ENCODE measurements at regions not wholly inside any gene's neighbourhood (a gene's known extent, or its start where the extent isn't known, plus 50 kb on each side); places are given as distances from the start of the nearest gene placed in this dataset.
"Not testable (repeated sequence)": the region's sequence is repeated elsewhere in the genome, so short reads cannot be mapped to it uniquely, and the experiment has no call there.

DNA sequence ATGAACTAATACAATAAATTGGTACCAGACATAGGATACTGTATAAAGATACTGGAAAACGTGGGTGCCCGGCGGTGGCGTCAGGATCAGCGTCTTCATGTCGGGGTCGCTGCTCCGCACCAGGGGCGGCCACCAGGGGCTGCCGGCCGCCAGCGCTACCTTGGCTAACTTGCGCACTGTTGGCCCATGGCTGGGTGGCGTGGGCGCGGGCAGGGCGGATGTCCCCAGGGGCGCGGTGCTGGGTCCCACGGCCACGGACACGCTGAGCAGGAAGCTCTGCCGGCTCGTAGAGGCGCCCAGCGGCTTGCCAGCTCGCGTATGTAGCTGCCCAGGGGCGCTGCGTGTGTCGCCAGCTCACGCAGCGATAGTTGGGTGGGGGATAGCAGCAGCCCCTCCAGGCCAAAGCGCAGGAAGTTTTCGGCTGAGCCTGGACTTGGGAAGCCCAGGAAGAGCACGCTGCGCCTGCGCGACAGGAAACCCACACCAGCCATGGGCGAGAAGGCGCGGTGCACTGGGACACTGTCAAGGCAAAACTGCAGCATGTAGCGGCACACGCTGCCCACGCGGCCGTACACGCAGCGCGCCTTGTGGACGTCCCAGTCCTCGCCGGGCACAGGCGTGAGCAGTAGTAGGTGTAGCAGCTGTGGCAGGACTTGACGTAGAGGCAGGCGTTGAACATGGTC lies 299.9 kb downstream of the CCDC74A start:
- H3K27me3 Mint-ChIP-seq (ENCODE audit: low read depth), result no peaks in the 10 kb centered on the region
- peaks cover 6% of the 10 kb centered on the region for H3K9me3 Mint-ChIP-seq
- H3K4me3 Mint-ChIP-seq, result no peak overlapping the region
- H3K27ac Mint-ChIP-seq, result no peak overlapping the region
- TF ChIP-seq, protein P1, sequence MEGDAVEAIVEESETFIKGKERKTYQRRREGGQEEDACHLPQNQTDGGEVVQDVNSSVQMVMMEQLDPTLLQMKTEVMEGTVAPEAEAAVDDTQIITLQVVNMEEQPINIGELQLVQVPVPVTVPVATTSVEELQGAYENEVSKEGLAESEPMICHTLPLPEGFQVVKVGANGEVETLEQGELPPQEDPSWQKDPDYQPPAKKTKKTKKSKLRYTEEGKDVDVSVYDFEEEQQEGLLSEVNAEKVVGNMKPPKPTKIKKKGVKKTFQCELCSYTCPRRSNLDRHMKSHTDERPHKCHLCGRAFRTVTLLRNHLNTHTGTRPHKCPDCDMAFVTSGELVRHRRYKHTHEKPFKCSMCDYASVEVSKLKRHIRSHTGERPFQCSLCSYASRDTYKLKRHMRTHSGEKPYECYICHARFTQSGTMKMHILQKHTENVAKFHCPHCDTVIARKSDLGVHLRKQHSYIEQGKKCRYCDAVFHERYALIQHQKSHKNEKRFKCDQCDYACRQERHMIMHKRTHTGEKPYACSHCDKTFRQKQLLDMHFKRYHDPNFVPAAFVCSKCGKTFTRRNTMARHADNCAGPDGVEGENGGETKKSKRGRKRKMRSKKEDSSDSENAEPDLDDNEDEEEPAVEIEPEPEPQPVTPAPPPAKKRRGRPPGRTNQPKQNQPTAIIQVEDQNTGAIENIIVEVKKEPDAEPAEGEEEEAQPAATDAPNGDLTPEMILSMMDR (IDR thresholded peaks at IDR 0.05; ENCODE audit: unreplicated experiment in 3 of 3), result no peak
- no peaks in the 10 kb centered on the region for H3K36me3 Mint-ChIP-seq (ENCODE audit: low read depth)
- no peaks in the 10 kb centered on the region for H3K4me1 Mint-ChIP-seq

- H3K36me3 Mint-ChIP-seq (ENCODE audit: low read depth), result no peaks in the 10 kb centered on the region
- H3K27me3 Mint-ChIP-seq (ENCODE audit: low read depth), result no peaks in the 10 kb centered on the region
- no peak overlapping the region for H3K4me3 Mint-ChIP-seq
- H3K9me3 Mint-ChIP-seq, result peaks cover 6% of the 10 kb centered on the region
- TF ChIP-seq, protein P1 (IDR thresholded peaks at IDR 0.05; ENCODE audit: unreplicated experiment in 3 of 3), result no peak
- no peaks in the 10 kb centered on the region for H3K4me1 Mint-ChIP-seq
- no peak overlapping the region for H3K27ac Mint-ChIP-seq
Measured at GRCh38 chr2:131828164-131828561, 300.5 kb downstream of the CCDC74A start.

DNA sequence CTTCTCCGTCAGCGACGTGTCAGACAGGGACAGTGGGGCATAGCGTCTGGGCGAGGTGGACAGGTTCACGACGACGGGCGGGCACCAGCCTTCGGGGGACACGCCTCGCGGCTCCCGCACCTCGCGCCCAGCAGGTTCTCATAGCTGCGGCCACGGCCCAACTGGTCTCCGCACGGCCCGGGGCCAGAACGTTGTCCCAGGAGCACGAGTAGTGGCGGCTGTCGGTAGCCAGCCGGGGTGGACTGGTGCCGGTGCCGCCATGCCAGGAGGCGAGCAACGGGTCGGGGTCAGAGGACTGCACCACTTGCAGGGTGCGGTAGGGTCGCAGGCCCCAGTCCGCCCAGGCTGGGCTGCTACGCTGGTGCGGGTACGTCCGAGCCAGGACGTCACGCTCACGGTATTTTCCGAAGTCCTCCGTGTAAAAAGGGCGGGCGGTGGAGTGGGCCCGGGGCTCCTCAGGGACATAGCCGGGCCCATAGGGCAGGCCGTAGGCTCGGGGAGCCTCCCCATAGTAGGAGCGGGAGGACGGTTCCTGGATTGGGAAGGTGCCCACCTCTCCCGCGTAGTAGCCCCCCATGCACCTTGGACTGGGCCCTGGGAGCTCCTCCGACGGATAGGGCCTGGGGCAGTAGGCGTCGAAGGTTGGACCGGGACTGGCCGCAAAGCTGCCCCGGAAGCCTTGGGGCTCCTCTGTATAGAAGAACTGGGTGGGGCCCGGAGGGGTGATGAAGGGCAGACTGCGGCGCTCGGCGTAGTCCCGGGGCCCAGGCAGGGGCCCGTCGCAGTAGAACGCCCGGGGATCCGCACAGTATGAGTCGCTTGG lies 301.2 kb downstream of the CCDC74A start:
- not testable (repeated sequence) for H3K36me3 Mint-ChIP-seq (ENCODE audit: low read depth); H3K27ac Mint-ChIP-seq; H3K27me3 Mint-ChIP-seq (ENCODE audit: low read depth); H3K9me3 Mint-ChIP-seq; H3K4me3 Mint-ChIP-seq; H3K4me1 Mint-ChIP-seq

DNA sequence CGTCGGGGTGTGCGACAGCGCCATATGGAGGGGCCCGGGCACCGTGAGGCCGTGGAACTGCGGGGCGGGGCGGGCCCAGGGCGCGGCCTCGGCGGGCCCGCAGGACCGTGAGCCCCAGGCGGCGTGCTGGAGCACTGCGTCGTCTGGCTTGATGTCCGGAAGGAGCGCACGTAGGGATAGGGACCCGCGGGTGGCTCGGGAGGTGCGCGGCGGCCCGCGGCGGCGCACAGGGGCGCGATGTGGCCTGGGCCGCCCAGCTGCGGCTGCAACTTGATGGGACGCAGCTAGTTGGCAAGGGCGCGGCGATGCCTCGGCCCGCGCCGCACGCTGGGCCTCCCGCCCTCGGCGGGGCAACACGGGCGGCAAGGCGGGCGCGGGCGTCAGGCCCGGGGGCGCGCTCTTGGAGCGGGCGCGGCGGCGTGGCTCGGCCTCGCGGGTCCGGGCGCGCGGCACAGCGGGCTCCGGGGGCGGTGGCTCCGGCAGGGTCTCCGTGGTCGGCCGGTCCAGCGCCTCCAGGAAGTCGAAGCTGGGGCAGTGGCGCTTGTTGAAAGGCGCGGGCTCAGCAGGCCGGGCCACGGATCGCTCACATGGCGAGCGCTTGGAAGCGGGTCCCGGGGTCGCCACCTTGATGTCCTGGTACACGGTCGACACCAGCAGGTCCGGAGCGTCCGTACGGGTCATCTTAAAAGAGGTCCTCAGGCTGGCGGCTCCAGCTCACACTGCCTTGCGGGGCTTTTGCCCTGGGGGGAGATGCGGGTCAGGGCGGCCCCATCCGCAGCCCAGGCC lies 302.0 kb downstream of the CCDC74A start:
- H3K36me3 Mint-ChIP-seq (ENCODE audit: low read depth); H3K4me3 Mint-ChIP-seq; H3K27me3 Mint-ChIP-seq (ENCODE audit: low read depth); H3K4me1 Mint-ChIP-seq; H3K27ac Mint-ChIP-seq; H3K9me3 Mint-ChIP-seq: not testable (repeated sequence)

DNA sequence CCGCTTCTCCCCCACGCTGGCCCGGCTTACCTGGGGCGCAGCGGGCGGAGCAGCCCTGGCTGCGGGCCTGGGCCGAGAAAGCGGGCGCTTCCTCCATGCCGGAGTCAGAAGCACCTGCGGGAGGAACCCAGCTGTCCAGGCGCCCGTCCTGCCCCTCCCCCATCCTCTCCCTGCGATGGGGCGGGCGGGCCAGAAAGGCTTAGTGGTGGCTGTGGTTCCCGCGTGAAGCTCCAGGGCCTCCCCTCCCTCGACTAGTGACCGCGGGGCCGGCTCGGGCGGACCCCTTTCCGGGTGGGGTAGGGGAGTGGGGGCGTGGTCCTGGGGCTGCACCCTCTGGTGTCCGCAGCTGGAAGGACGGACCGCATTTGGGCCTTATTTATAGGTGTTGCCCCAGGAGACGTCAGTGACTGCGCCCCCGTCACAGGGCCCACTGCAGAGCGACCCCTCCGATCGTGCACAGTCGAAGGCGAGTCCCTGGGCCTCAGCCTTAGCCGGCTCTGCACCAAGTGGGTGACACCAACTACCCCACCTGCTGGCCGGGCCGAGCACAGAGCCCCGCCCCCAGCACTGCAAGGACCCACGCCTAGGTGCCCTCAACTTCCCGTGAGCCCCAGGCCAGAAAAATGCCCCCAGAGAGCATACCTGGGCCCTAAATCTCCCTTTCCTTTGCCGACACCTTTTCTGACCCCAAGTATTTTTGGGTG lies 302.7 kb downstream of the CCDC74A start:
- H3K9me3 Mint-ChIP-seq, H3K4me1 Mint-ChIP-seq: not testable (repeated sequence)

DNA sequence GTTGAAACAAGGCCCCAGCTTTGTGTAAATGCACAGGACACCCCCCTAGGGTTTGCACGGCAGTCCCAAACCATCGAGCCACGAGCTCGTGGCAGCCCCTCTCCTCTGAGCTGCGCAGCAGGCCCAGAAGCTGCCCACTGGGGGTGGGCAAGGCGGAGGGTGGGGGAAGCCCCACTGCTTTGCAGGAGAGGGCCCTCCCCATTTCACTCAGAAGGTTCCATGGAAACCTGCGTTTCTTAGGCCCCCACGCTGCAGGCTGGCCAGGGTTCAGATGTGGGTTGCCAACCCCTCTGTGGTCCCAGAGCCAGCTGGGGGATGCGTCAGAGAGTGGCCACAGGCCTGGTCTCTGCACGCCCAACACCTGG lies 303.2 kb downstream of the CCDC74A start:
- not testable (repeated sequence) for H3K27ac Mint-ChIP-seq; H3K4me1 Mint-ChIP-seq; H3K36me3 Mint-ChIP-seq (ENCODE audit: low read depth); H3K9me3 Mint-ChIP-seq; H3K4me3 Mint-ChIP-seq; H3K27me3 Mint-ChIP-seq (ENCODE audit: low read depth)

More for the DNA sequence above, 302.7 kb downstream of the CCDC74A start:
- not testable (repeated sequence) for H3K36me3 Mint-ChIP-seq (ENCODE audit: low read depth); H3K4me3 Mint-ChIP-seq; H3K27ac Mint-ChIP-seq; H3K27me3 Mint-ChIP-seq (ENCODE audit: low read depth)

DNA sequence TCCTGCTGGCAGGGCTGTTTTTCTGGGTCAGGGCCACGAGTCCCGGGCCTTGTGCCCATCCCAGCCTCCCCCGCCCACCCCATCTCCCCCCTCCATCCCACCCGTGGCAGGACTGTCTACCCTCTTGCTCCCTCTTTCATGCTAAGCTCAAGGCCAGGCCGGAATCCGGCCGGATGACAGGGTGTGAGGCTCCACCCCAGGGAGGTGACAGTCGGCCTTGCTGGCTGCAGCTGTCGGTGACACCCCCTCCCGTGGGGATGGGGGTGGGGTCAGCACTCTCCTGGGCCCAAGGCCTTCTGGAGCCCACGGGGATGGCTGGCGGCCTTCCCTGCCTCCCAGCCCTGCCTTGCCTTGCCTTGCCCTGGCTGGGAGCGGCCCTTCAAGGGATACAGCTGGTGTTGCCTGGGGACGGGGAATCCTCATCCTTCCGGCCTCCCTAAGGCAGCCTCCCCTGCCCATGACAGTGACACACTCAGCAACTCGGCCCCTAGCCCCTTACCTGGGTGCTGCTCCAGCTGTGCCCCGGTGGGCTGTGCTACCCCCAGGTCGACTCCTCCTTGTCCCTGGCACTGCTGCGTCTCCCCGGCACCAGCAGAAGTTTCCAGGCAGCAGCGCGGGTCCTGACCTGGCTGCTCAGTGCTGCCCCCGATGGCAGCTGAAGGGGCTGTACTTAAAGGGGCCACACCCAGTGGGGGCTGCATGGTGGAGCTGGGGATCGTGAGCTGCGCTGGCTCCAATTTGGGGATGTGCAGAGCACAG lies 303.9 kb downstream of the CCDC74A start:
- not testable (repeated sequence) for H3K27ac Mint-ChIP-seq; H3K36me3 Mint-ChIP-seq (ENCODE audit: low read depth); H3K27me3 Mint-ChIP-seq (ENCODE audit: low read depth); H3K4me3 Mint-ChIP-seq; H3K9me3 Mint-ChIP-seq; H3K4me1 Mint-ChIP-seq

All from nephron (organoid).